Colonic mucosa (tissue), 4 donors: ENCODE measurements at regions not wholly inside any gene's neighbourhood (a gene's known extent, or its start where the extent isn't known, plus 50 kb on each side); places are given as distances from the start of the nearest gene placed in this dataset.

Experiments used
- DNase-seq: peaks from one replicate; pipeline ENCODE4 v3.0.0-alpha.2; 2020
- H3K27ac ChIP-seq: fragments of 200-600 bp; one replicate; pipeline ENCODE4 v1.8.0; 2021
- H3K27me3 ChIP-seq: fragments of 200-600 bp; one replicate; pipeline ENCODE4 v1.8.0; 2021
- H3K36me3 ChIP-seq: fragments of 200-600 bp; one replicate; pipeline ENCODE4 v1.8.0; 2021
- H3K4me1 ChIP-seq: fragments of 200-600 bp; one replicate; pipeline ENCODE4 v1.8.0; 2021; ENCODE audit warnings: mild to moderate bottlenecking
- H3K4me3 ChIP-seq: fragments of 200-600 bp; one replicate; pipeline ENCODE4 v1.8.0; 2021
- H3K9ac ChIP-seq, 2 donors: one replicate each; pipeline ENCODE4 v1.7.0; 2013; ENCODE audit warnings: control low read depth in 2 of 2, low read depth in 2 of 2, low read length in 2 of 2
- H3K9me3 ChIP-seq: fragments of 200-600 bp; one replicate; pipeline ENCODE4 v1.8.0; 2021
- intact Hi-C: fragments of 100-400 bp; cut with DNase I; formaldehyde crosslinking; loops from one replicate; pipeline ENCODE4 v1.14.1; 2022
- TF ChIP-seq, protein P1 (sequence below): fragments of 200-600 bp; IDR thresholded peaks from one replicate; pipeline ENCODE4 v1.8.0; 2022; ENCODE audit warnings: antibody characterized with exemption, mild to moderate bottlenecking
- donor health status: healthy.
- donor health status: DM: no; HTN: no; CAD: no.
- donor health status: DM: no; HTN: no; CAD: no.

DNA sequence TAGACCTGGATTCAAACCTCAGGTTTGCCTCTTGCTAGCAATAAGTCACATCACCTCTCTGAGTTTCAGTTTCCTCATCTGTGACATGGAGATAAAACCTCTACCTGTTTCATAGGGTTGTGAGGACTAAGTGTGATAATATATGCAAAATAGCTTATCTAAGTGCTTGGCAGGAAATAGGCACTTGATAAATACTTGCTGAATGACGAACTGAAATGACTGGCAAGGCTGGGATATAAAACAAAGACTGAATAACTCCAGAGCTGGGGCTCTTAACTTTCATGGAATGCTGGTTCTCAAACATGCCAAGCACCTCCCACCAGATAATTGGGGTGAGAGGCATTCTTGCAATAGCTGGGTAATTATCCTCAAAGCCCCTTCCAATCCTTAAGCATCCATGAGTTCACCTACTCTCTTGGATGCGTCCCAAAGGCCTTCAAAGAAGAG is 87.6 kb downstream of the ADRB2 start:
- DNase-seq = no peak
- intact Hi-C loops = no loop called here
- no peak overlapping the region for H3K27ac ChIP-seq
- H3K4me1 ChIP-seq = no peaks in the 10 kb centered on the region
- no peak overlapping the region for H3K9ac ChIP-seq
- H3K36me3 ChIP-seq = no peaks in the 10 kb centered on the region
- H3K9me3 ChIP-seq = no peaks in the 10 kb centered on the region
- no peak overlapping the region for H3K4me3 ChIP-seq
- H3K27me3 ChIP-seq = no peaks in the 10 kb centered on the region
- TF ChIP-seq, protein P1, sequence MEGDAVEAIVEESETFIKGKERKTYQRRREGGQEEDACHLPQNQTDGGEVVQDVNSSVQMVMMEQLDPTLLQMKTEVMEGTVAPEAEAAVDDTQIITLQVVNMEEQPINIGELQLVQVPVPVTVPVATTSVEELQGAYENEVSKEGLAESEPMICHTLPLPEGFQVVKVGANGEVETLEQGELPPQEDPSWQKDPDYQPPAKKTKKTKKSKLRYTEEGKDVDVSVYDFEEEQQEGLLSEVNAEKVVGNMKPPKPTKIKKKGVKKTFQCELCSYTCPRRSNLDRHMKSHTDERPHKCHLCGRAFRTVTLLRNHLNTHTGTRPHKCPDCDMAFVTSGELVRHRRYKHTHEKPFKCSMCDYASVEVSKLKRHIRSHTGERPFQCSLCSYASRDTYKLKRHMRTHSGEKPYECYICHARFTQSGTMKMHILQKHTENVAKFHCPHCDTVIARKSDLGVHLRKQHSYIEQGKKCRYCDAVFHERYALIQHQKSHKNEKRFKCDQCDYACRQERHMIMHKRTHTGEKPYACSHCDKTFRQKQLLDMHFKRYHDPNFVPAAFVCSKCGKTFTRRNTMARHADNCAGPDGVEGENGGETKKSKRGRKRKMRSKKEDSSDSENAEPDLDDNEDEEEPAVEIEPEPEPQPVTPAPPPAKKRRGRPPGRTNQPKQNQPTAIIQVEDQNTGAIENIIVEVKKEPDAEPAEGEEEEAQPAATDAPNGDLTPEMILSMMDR = no peak

DNA sequence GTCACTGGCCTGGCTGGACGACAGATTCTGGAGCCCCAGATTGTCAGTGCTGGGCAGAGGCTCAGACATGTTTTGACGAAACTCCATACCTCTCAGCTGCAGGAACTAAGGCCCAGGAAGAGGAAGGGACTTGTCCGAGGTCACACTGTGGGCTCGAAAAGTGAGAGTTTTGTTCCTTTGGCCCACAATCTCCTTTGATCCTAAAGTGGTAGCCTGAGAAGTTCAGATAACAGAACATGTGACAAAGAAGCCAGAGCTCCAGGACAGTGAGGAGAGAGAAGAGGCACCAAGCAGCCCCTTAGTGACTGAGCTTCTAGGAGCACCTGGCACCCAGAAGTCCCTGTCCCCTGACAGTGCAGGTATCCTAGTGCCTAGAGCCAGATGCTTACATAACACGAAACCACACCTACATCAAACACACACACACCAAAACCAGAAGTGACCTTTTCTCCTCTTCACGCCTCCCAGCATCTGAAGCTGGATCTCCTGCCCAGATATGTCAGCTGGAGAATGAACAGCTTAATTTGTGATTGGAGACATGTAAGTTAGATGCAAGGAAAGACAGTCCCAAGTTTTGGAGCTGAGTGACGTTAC is 88.9 kb downstream of the ADRB2 start:
- TF ChIP-seq, protein P1 = no peak
- Histone ChIP-seq H3K9me3 (no peaks in the 10 kb centered on the region), H3K36me3 (no peaks in the 10 kb centered on the region), H3K4me1 (no peaks in the 10 kb centered on the region), H3K9ac (no peak overlapping the region), H3K4me3 (no peak overlapping the region), H3K27me3 (no peaks in the 10 kb centered on the region), H3K27ac (no peak overlapping the region)
- intact Hi-C loops = no loop called here
- DNase-seq = no peak

DNA sequence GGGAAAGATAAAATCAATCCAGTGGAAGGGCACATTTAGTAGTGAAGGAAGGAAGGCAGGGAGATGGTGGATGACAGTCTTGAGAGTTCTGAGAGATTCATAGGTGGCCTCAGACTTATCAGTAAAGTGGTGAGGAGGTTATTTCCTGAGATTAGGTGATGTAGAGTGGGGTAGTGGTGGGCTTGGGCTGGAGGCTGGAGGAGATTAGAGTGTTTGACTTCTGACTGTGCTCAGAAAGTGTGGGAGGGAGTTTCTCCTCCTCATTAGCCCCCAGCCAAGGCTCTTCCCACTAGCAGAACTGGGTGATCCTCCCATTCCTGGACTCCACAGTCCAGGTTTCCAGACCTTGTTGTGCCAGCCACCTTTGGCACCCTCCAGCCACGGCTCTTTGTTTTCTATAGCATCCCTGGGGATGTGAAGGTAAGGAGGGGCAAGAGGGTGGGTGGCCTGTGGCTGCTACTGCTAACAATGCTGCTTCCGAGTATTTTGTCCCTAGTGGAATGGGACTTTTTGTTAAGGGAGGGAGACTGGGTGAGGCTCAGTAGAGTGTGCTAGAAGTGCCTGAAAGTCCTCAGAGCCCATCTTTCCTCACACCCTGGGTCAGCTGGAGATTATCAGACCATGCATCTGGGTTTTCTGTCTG is 94.4 kb downstream of the ADRB2 start:
- Histone ChIP-seq H3K9me3 (no peaks in the 10 kb centered on the region), H3K4me1 (no peaks in the 10 kb centered on the region), H3K36me3 (no peaks in the 10 kb centered on the region), H3K4me3 (no peak overlapping the region), H3K9ac (no peak overlapping the region), H3K27me3 (no peaks in the 10 kb centered on the region), H3K27ac (no peak overlapping the region)
- intact Hi-C loops = no loop called here
- TF ChIP-seq, protein P1 = no peak
- DNase-seq = no peak

DNA sequence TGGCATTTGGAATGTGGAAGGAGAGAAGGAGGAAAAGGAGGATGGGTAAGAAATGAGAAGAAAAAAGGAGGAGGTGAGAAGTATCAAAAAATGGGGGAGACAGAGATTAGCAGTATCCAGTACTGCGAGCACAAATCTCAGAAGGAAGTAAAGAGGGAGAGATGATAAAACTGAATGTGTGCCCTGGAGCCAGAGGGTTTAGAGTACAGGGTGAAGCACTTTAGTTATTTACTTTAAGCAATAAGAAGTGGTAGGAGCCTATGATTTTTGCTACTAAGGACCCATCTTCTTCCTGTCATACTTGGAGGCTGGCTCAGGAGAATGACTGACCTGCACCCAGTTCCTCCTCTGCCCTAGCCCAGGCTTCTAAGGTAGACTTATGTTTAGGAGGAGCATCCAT is 94.9 kb downstream of the ADRB2 start:
- TF ChIP-seq, protein P1 = no peak
- DNase-seq = no peak

DNA sequence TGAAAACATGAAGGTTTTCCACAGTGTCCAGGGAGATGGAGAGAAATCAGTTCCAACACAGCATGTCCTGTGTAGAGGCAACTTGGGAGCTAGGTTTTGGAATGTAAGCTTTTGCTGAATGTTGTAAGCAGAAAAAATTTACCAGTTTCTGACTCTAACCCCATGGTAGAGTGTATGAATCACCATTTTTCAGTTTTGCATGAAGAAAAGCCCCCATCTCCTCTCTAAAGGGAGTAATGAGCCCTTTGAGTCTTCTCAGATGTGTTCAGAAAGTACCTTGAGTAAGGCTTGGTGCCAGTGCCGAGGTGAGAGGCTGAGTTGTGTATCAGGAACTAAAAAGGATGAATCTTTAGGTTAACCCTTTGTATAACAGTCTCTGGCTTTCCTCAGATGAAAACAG is 96.2 kb downstream of the ADRB2 start:
- Histone ChIP-seq H3K4me1 (no peaks in the 10 kb centered on the region), H3K27ac (no peak overlapping the region), H3K9me3 (no peaks in the 10 kb centered on the region), H3K27me3 (no peaks in the 10 kb centered on the region), H3K36me3 (no peaks in the 10 kb centered on the region), H3K9ac (no peak overlapping the region), H3K4me3 (no peak overlapping the region)
- no peak for DNase-seq
- TF ChIP-seq, protein P1 = no peak
- intact Hi-C loops = no loop called here

More for the DNA sequence above, 94.9 kb downstream of the ADRB2 start:
- no peaks in the 10 kb centered on the region for H3K9me3 ChIP-seq
- H3K4me1 ChIP-seq = no peaks in the 10 kb centered on the region
- no peaks in the 10 kb centered on the region for H3K36me3 ChIP-seq
- no peaks in the 10 kb centered on the region for H3K27me3 ChIP-seq
- intact Hi-C loops = no loop called here
- no peak overlapping the region for H3K4me3 ChIP-seq
- no peak overlapping the region for H3K9ac ChIP-seq
- H3K27ac ChIP-seq = no peak overlapping the region
